ENCODE measurements at regions not wholly inside any gene's neighbourhood (a gene's known extent, or its start where the extent isn't known, plus 50 kb on each side); places are given as distances from the start of the nearest gene placed in this dataset.

DNA sequence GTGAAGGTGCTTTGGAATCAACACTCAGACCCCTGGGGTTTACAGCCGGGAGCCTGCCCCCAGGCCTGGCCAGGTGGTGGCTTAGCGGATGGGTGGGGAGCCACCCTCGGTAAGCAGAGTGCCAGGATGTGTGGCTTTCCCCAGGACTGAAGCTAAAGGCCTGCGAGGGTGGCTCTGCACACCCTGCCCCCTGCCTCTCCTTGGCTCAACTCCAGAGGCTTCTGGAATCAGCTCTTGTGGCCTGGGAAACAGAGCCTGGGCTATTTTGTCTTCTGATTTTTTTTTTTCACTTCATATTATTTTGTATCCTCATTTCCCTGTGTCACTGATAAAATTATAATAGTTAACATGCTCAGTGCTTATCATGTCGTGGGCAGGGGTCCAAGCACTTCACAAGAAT lies 79.8 kb downstream of the RHOB start:
- TF ChIP-seq, protein P1, sequence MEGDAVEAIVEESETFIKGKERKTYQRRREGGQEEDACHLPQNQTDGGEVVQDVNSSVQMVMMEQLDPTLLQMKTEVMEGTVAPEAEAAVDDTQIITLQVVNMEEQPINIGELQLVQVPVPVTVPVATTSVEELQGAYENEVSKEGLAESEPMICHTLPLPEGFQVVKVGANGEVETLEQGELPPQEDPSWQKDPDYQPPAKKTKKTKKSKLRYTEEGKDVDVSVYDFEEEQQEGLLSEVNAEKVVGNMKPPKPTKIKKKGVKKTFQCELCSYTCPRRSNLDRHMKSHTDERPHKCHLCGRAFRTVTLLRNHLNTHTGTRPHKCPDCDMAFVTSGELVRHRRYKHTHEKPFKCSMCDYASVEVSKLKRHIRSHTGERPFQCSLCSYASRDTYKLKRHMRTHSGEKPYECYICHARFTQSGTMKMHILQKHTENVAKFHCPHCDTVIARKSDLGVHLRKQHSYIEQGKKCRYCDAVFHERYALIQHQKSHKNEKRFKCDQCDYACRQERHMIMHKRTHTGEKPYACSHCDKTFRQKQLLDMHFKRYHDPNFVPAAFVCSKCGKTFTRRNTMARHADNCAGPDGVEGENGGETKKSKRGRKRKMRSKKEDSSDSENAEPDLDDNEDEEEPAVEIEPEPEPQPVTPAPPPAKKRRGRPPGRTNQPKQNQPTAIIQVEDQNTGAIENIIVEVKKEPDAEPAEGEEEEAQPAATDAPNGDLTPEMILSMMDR (IDR thresholded peaks at IDR 0.05; ENCODE audit: low read depth, low read length), result no peak
- DNase-seq (ENCODE audit: low read depth in 2 of 2), result peak in 1 of 2 donors; percentile 75
- H3K4me3 ChIP-seq (replicated peaks in 1 of 2; ENCODE audit: low read depth in 2 of 2, low read length in 2 of 2), result no peak overlapping the region

DNA sequence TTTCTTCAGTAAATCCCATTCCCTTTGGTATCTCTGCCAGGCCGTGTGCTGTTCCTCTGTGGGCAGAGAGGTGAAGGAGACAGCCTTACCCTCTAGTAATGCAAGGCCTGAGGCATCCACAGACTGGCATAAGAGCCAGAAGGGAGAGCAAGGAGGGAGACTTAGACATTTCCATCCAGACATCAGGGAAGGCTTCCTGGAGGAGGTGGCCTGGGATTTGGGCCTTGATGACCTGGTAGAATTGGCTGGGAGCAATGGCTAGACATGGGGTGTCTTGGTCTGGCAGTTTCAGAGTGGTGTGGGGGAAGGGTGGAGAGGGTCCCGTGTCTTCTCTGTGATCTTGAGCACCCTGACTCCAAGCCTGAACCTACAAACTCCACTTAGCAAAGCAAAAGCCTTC lies 81.8 kb downstream of the RHOB start:
- TF ChIP-seq, protein P1 (IDR thresholded peaks at IDR 0.05; ENCODE audit: low read depth, low read length), result no peak
- H3K4me3 ChIP-seq (replicated peaks in 1 of 2; ENCODE audit: low read depth in 2 of 2, low read length in 2 of 2), result no peak overlapping the region
- DNase-seq (ENCODE audit: low read depth in 2 of 2), result no peak

DNA sequence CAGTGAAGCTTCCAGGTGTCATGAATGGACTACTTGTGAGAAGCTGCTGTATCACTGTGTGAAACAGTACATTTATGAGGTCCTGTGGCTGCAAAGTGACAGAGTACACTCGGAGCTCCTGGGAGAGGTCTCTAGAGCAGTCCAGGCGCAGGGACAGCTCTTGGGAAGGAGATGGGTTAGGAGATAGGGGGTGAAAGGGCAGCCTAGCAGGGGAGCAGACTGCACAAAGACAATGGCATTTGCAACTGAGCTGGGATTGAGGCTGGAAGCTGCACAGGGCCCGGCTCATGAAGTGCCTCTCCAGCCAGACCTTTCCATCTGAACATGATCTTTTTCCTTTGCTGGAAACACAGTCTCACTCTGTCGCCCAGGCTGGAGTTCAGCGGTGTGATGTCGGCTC lies 83.6 kb downstream of the RHOB start:
- TF ChIP-seq, protein P1 (IDR thresholded peaks at IDR 0.05; ENCODE audit: low read depth, low read length), result no peak
- DNase-seq (ENCODE audit: low read depth in 2 of 2), result no peak
- no peak overlapping the region for H3K4me3 ChIP-seq (replicated peaks in 1 of 2; ENCODE audit: low read depth in 2 of 2, low read length in 2 of 2)

DNA sequence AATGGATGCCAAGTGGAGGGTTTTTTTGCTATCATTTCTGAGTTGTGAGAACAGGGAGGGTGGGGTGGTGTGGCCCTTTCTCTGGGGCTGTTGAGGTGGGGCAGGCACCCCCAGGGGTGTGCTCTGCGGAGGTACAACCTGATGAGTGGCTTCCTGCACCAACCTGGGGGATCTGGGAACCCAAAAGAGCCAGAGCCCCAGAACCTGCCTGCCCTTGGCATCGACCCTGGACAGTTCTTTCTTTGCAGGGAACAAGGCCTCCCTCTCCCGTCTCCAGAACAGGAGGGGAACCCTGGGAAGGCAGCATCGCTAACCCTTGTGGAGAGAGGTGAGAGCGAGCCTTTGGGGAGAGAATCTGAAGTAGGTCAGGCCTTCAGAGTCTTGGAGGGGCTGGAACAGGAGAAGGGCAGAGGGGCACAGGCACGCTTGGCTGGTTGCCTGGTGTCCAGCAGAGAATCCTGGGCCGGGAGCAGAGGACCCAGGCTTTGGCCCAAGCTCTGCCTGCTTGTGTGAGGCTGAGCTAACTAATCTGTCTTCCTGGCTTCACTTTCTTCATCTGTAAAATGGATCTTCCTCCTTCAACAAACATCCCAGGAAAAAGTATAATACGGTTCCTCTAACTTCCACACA lies 84.9 kb downstream of the RHOB start:
- H3K4me3 ChIP-seq (replicated peaks in 1 of 2; ENCODE audit: low read depth in 2 of 2, low read length in 2 of 2), result no peak overlapping the region
- DNase-seq (ENCODE audit: low read depth in 2 of 2), result no peak
- TF ChIP-seq, protein P1 (IDR thresholded peaks at IDR 0.05; ENCODE audit: low read depth, low read length), result no peak

DNA sequence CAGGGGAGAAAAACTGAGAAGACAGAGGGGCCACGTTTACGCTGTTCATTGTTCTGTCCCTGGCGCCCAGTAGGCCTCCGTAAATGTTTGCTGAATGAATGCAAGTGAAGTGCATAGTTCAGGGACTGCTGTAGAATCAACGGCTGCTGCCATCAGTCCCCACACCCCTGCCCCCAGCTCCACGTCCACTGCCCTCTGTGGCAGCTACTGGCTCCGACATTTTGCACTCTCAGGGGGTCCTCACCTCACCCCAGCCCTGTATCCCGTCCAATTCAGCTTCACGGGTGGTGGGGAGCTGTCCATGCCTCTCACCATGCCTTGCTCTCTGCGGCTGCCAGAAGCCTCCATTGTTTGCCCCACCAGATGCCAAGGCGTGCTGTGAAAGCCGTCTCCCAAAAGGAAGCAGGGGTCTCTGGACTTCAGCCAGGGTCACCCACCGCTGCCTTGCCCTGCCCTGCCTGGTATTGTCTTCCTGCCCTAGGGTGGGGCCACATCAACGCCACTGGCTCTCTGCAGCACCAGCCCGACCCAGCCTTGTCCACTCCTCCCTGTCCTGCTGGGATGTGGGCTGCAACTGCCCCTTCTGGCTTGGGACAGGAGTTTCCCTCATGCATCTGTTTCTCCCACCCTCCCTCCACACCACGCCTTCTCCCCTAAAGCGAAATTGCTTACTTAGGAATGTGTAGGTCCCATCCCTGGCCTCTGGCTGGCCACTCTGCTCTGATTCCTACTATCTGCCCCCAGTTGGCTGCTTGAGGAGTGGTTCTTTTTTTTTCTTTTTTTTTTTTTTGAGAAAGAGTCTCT lies 86.0 kb downstream of the RHOB start:
- TF ChIP-seq, protein P1 (IDR thresholded peaks at IDR 0.05; ENCODE audit: low read depth, low read length), result no peak
- peak in 1 of 2 donors; percentile 34 for DNase-seq (ENCODE audit: low read depth in 2 of 2)
- H3K4me3 ChIP-seq (replicated peaks in 1 of 2; ENCODE audit: low read depth in 2 of 2, low read length in 2 of 2), result no peak overlapping the region

DNA sequence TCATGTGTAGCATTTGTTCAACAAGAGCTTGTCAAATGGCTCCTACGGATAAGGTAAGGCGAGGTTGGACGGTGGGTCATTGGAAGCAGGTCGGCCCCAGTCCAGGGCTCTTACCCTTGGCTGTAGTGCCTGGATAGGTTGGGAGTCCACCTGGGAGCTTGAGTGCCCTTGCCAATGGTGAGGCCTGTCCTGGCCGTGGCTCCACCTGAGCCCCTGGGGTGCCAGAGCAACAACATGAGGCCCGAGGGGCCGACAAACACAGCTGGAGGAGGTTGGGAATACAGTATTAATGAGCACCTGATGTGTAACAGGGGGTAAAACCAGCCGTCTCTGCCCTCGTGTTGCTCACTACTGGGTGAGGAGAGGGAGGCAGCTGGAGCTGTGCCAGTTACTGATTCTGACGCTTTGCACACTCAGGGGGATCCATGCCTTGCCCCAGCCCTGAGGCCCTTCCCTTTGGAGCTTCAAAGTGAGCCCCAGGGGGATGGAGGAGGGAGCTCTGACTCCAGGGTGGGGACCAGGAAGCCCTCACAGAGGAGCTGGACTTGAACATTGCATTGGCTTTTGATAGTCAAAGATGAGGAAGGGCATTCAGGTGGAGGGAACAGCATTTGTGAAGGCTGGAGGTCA lies 87.2 kb downstream of the RHOB start:
- no peak overlapping the region for H3K4me3 ChIP-seq (replicated peaks in 1 of 2; ENCODE audit: low read depth in 2 of 2, low read length in 2 of 2)
- no peak for DNase-seq (ENCODE audit: low read depth in 2 of 2)

More for the DNA sequence above, 87.2 kb downstream of the RHOB start:
- TF ChIP-seq, protein P1 (IDR thresholded peaks at IDR 0.05; ENCODE audit: low read depth, low read length), result no peak

Measured in cardiac fibroblast (primary cell).